GM18861 (cell line): ENCODE measurements at regions not wholly inside any gene's neighbourhood (a gene's known extent, or its start where the extent isn't known, plus 50 kb on each side); places are given as distances from the start of the nearest gene placed in this dataset.

ENCODE experiments used
- ATAC-seq: cut with Tn5 transposase; IDR thresholded peaks from one replicate; pipeline ENCODE4 v1.9.1; 2021; ENCODE audit not compliant: unreplicated experiment

GRCh38 chr5:5816960-5817359 is 394.5 kb downstream of the ICE1 start:
- no peak for ATAC-seq

DNA sequence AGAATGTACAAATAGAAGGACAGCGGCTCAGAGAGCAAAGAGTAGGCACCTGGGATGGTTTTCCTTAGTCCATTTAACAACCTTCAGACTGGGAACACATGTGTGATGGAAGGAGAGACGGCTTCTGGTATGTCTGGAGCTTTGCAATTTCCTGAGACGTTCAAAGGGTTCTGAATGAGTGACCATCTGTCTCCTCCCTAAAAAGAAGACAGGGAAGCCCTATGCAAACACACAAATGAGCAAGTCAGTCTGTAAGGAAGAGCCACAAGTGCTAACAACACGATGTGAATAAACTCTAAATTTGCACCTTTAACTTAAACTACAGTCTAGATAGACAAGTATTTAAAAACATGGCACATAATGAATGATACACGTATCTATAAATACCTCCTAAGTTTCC is 391.0 kb downstream of the ICE1 start:
- no peak for ATAC-seq

DNA sequence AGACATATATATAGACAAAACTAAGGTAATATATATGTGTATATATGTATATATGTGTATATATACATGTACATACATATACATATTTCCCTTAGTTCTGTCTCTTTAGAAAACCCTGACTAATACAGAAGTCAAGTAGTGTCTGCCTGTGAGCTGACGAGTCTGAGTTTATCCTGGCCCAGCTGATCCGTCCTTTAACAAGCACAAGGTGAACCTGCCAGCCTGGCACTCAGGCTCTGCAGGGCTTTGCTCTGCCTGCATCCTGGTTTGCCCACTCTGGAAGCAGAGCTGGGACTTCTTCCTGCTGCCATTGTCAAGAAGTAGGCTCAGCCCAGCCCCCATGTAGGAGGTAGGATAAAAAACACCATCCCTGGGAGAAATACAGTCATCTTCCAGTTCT is 388.0 kb downstream of the ICE1 start:
- ATAC-seq, result no peak

DNA sequence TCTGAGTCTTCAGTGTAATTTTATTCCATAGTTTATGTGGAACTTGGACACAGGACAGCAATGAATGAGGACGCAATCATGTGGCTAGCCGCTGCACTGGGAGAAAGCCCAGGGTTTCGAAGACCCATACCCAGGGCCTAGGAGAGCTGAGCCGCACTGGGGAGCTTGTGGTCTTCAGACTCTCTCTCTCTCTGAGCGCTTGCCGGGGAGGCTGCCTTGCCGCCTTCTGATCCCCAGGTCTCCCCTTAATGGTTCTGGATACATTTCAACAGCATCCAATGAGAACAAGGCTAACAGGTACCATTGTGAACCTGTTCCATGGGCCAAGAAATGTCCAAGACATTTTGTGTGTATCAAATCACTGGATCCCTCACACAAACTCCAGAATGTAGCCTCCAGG is 383.4 kb downstream of the ICE1 start:
- ATAC-seq, result no peak

- ATAC-seq, result no peak
Observed at GRCh38 chr5:5804478-5805233, 382.2 kb downstream of the ICE1 start.

- no peak for ATAC-seq
Observed at GRCh38 chr5:5800801-5801761, 378.6 kb downstream of the ICE1 start.

DNA sequence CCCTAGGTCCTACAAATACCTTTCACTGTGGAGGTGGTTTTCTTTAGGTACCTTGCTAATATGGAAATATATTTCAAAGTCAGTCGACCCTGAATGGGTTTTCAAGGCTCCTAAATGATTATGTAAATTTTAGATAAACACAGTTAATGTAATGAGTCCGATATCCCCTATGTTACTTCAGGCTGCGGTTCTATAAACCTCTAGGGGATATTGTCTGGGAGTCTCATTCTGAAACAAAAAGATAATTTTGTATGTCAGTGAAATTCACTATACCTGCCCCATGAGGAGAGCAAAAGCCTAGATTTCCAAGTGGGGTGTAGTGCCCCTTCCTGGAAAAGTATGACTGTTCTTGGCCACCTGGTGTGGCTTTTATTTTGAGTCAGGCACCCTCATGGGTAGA is 377.3 kb downstream of the ICE1 start:
- ATAC-seq, result no peak

DNA sequence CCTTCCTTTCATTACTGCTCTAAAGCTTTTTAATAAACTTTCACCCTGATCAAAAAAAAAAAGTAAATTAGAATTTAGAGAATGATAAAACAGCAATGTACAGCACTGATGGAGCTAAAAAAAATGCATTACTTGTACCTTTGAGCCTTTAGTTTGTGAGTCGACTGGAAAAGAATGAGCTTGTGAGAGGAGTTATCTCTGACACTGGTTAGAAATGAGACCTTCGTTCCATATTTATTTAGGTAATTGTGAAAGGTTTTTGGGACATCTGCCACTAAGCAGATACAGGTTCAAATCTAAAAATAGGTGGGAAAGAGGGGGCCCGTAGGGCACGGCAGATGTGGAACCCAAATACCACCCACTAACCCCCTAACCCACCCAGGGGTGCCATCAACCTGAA is 376.8 kb downstream of the ICE1 start:
- no peak for ATAC-seq

- no peak for ATAC-seq
Observed at GRCh38 chr5:5798462-5798861, 376.0 kb downstream of the ICE1 start.

DNA sequence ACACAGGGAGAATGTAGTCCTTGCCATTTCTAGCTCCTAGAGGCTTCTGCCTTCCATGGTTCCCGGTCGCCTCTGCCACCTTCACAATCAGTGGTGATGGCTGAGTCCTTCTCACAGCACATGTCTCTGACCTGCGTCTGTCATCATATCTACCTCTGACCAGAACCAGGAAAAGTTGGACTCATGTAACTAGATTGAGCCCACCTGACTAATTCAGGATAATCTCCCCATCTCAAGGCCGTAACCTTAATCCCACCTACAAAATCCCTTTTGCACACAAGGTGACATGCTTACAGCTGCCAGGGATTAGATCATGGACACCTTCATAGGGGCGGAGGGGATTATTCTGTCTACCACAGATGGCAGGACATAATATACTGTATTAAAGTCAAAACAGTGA is 375.6 kb downstream of the ICE1 start:
- ATAC-seq, result no peak

- no peak for ATAC-seq
Observed at GRCh38 chr5:5795074-5795771, 372.7 kb downstream of the ICE1 start.

DNA sequence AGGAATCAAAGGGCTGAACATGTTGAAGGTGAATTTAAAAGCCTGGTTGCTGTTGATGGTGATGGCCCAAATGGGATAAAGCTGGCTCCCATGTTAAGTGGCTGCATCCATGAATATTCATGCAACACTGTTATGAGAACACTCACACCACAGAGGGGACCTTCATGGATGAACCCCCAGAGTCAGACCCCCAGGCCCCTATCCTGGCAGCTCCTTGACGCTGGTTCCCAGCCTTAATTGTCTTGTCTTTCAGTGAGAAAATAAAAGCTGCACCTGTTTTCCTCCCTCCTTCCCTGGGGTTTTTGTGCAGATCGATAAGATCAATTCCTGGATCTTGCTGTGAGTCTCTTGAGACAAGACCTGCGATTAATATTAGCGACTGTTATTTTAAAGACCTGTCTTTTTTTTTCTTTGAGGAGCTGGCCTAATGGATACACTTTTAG is 371.7 kb downstream of the ICE1 start:
- no peak for ATAC-seq

GRCh38 chr5:5793242-5794117 is 371.0 kb downstream of the ICE1 start:
- no peak for ATAC-seq

DNA sequence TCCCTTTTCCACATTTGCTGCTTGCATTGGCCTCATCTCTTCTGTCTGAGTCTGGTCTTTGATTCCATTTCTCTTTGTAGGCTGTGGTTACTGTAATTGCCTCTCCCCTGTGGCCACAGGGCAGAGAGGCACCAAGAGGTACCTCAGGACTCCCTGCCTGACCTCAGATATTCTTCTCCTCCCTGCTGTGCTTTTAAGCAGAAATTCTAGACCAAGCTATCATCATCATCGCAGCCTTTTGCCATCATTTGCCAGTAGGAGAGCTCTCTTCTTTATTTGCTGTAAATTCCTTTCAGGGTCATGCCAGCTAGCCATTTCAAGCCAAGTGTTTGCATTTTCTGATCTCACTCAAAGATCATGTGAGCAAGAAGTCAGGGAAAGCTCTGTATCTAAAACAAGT is 369.6 kb downstream of the ICE1 start:
- ATAC-seq, result no peak

DNA sequence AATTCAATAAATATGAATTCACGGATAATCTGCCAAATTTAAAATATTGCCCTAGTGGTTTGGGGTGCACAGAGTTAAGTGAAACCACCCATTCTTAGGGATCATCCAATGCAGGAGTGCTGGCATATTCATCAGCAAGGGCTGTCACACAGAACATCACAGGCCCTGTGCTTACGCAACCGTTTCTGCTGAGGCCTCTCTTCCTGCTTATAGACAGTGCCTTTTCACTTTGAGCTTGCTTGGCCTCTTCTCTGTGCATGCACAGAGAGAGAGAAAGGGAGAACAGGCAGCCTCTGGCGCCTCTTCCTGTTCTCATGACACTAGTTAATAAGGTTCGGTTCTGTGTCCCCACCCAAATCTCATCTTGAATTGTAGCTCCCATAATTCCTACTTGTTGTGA is 366.3 kb downstream of the ICE1 start:
- no peak for ATAC-seq

GRCh38 chr5:5787373-5787772 is 364.9 kb downstream of the ICE1 start:
- ATAC-seq, result no peak

- no peak for ATAC-seq
Observed at GRCh38 chr5:5784101-5784500, 361.6 kb downstream of the ICE1 start.

GRCh38 chr5:5783021-5783420 is 360.5 kb downstream of the ICE1 start:
- ATAC-seq, result no peak

GRCh38 chr5:5782402-5782801 is 359.9 kb downstream of the ICE1 start:
- no peak for ATAC-seq

DNA sequence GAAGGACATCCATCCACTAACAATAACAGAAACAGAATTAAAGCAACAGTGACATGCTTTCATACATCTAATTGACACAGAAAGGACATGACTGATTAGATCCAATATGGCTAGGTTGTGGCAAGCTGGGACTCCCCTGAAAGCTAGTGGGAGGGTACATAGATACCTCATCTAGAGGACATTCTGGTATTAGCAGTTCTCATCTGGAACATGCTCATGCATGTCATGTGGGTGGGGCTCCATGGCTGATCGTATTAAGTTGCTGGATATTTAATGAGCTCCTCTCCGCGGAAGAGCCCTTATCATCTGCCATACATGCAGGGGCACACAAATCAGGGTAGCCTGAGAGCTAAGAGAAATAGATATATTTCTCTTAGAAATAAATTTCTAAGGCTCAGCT is 358.9 kb downstream of the ICE1 start:
- ATAC-seq, result no peak

DNA sequence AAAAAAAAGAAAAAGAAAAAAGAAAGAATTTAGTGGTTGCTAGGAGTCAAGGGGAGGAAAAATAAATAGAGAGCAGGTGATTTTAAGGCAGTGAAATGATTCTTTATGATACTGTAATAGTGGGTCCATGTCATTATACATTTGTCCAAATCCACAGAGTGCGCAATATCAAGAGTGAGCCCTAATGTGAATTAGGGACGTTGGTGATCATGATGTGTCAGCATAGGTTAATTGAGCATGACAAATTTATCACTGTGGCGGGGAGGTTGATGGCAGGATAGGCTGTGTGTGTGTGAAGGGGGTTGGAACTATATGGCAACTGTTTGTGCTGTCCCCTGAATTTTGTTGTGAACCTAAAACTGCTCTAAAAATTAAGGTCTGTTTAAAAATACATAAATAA is 357.8 kb downstream of the ICE1 start:
- ATAC-seq, result no peak
